ENCODE measurements at regions not wholly inside any gene's neighbourhood (a gene's known extent, or its start where the extent isn't known, plus 50 kb on each side); places are given as distances from the start of the nearest gene placed in this dataset.

GRCh38 chr3:87073496-87074145, 82.7 kb upstream of the VGLL3 start:
- no peak for DNase-seq (ENCODE audit: low read depth)
- in situ Hi-C loops (cut with HindIII; ENCODE audit: low sequenced_read_pairs) = no loop called here
- H3K4me3 ChIP-seq (ENCODE audit: low read depth, low read length) = no peak overlapping the region
- TF ChIP-seq, protein P1, sequence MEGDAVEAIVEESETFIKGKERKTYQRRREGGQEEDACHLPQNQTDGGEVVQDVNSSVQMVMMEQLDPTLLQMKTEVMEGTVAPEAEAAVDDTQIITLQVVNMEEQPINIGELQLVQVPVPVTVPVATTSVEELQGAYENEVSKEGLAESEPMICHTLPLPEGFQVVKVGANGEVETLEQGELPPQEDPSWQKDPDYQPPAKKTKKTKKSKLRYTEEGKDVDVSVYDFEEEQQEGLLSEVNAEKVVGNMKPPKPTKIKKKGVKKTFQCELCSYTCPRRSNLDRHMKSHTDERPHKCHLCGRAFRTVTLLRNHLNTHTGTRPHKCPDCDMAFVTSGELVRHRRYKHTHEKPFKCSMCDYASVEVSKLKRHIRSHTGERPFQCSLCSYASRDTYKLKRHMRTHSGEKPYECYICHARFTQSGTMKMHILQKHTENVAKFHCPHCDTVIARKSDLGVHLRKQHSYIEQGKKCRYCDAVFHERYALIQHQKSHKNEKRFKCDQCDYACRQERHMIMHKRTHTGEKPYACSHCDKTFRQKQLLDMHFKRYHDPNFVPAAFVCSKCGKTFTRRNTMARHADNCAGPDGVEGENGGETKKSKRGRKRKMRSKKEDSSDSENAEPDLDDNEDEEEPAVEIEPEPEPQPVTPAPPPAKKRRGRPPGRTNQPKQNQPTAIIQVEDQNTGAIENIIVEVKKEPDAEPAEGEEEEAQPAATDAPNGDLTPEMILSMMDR (IDR thresholded peaks at IDR 0.05; ENCODE audit: low read depth, low read length, missing control alignments) = no peak

DNA sequence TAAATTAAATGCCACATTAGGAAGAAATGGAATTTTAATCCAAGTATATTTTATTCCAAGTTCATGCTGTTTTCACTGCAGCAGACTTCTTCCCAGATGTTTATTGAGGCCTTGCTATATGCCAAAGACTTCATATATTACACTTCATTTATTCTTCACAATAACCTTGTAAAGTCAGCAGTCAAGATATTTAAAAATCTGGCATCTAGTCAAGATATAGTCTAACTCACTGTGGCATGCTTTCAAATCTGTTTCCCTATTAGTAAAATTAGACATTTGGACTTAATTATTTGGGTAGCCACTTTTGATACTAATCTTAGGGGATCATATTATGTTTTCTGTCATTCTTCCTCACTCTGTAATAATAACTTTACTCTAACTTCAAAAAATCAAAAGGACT, 81.5 kb upstream of the VGLL3 start:
- in situ Hi-C loops (cut with HindIII; ENCODE audit: low sequenced_read_pairs) = no loop called here
- no peak overlapping the region for H3K4me3 ChIP-seq (ENCODE audit: low read depth, low read length)
- no peak for DNase-seq (ENCODE audit: low read depth)
- TF ChIP-seq, protein P1 (IDR thresholded peaks at IDR 0.05; ENCODE audit: low read depth, low read length, missing control alignments) = no peak

DNA sequence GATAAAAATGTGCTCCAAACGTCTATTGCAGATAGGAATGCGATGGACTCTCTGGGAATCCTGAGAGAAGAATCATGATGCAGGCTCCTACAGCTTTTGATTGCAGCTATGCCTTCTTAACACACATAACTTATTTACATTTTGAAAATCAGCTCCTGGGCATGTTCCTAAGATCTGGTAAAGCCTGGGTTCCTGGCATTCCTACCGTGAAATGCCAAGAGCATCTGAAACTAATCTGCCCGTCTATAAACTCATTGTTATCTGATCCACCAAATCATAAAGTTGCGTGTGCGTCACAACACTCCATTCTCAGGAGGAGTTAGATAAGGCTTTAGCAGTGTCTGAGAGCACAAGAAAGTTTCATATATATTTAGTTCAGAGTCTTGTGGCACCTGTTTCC, 79.0 kb upstream of the VGLL3 start:
- H3K4me3 ChIP-seq (ENCODE audit: low read depth, low read length) = no peak overlapping the region
- TF ChIP-seq, protein P1 (IDR thresholded peaks at IDR 0.05; ENCODE audit: low read depth, low read length, missing control alignments) = no peak
- no peak for DNase-seq (ENCODE audit: low read depth)
- in situ Hi-C loops (cut with HindIII; ENCODE audit: low sequenced_read_pairs) = no loop called here

DNA sequence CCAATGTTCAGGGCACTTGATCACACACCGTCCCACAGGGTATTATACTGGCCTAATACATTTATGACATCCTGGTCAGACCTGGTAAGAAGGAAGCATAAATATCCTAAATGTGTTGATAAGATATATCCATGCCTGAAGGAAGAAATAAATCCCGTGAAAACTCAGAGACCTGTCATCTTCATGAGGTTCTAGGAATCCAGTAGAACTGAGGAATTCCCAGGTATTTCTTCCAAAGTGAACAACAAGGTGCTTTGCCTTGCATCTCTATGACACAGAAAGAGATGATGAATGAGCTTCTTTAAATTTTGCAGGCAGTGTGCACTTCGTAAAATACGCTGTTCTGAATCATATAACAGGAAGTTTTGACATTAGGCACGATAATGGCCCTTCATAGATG, 78.1 kb upstream of the VGLL3 start:
- no peak for DNase-seq (ENCODE audit: low read depth)
- in situ Hi-C loops (cut with HindIII; ENCODE audit: low sequenced_read_pairs) = no loop called here
- no peak overlapping the region for H3K4me3 ChIP-seq (ENCODE audit: low read depth, low read length)
- TF ChIP-seq, protein P1 (IDR thresholded peaks at IDR 0.05; ENCODE audit: low read depth, low read length, missing control alignments) = no peak

- in situ Hi-C loops (cut with HindIII; ENCODE audit: low sequenced_read_pairs) = no loop called here
- H3K4me3 ChIP-seq (ENCODE audit: low read depth, low read length) = no peak overlapping the region
- DNase-seq (ENCODE audit: low read depth) = no peak
- TF ChIP-seq, protein P1 (IDR thresholded peaks at IDR 0.05; ENCODE audit: low read depth, low read length, missing control alignments) = no peak
These were observed 71.7 kb upstream of the VGLL3 start for GRCh38 chr3:87062685-87063084.

GRCh38 chr3:87057474-87057873, 66.5 kb upstream of the VGLL3 start:
- TF ChIP-seq, protein P1 (IDR thresholded peaks at IDR 0.05; ENCODE audit: low read depth, low read length, missing control alignments) = no peak
- DNase-seq (ENCODE audit: low read depth) = no peak
- in situ Hi-C loops (cut with HindIII; ENCODE audit: low sequenced_read_pairs) = no loop called here
- no peak overlapping the region for H3K4me3 ChIP-seq (ENCODE audit: low read depth, low read length)

All from astrocyte of the cerebellum (primary cell).